PFSK-1 (cell line): ENCODE measurements at regions not wholly inside any gene's neighbourhood (a gene's known extent, or its start where the extent isn't known, plus 50 kb on each side); places are given as distances from the start of the nearest gene placed in this dataset.

Source experiments
- FOXP2 ChIP-seq: optimal IDR thresholded peaks from 2 replicates; pipeline ENCODE3; 2011; ENCODE audit warnings: borderline replicate concordance, control low read depth, inconsistent platforms; ENCODE audit not compliant: insufficient read depth; ENCODE audit errors: extremely low read length, extremely low read depth
- POLR2AphosphoS5 ChIP-seq: IDR thresholded peaks from 2 replicates; pipeline ENCODE4 v1.6.1; 2012; ENCODE audit warnings: low read depth, mild to moderate bottlenecking, control low read depth, low read length, moderate library complexity
- SIN3A ChIP-seq: IDR thresholded peaks from 2 replicates; pipeline ENCODE4 v1.6.1; 2012; ENCODE audit warnings: mild to moderate bottlenecking, low read length, moderate library complexity, borderline replicate concordance; ENCODE audit not compliant: insufficient read depth
- TAF1 ChIP-seq: IDR thresholded peaks from 2 replicates; pipeline ENCODE4 v1.6.1; 2012; ENCODE audit warnings: low read length, control low read depth, borderline replicate concordance; ENCODE audit not compliant: insufficient read depth
- TF ChIP-seq, protein P1 (sequence below), 2 experiments: IDR thresholded peaks; 2 replicates each; pipeline versions ENCODE4 v1.6.1 to v1.8.0; 2011 to 2012; ENCODE audit warnings: low read depth in 2 of 2, low read length in 2 of 2, control low read depth in 1 of 2, inconsistent platforms in 1 of 2, mild to moderate bottlenecking in 1 of 2, moderate library complexity in 1 of 2; ENCODE audit not compliant: insufficient read depth in 1 of 2

DNA sequence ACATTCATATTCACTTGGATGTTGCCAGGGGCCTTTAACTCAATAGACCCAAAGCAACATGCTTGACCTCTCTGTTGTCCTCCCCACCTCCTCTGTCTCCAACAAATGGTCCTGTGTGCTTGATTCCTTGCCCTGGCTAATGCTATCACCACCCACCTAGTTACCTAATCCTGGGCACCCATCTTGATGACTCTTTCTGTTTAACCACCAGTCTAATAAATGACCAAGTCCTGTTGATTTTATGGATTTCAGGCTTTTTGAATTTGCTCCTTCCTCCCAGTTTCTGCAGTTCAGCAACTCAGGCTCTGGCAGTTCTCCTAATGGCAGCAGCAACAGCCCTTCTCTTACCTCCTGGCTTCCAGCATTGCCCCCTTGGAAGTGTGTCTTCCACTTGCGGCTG lies 246.3 kb upstream of the KLF4 start:
- TF ChIP-seq POLR2AphosphoS5 (no peak), FOXP2 (no peak)
- TF ChIP-seq, protein P1, sequence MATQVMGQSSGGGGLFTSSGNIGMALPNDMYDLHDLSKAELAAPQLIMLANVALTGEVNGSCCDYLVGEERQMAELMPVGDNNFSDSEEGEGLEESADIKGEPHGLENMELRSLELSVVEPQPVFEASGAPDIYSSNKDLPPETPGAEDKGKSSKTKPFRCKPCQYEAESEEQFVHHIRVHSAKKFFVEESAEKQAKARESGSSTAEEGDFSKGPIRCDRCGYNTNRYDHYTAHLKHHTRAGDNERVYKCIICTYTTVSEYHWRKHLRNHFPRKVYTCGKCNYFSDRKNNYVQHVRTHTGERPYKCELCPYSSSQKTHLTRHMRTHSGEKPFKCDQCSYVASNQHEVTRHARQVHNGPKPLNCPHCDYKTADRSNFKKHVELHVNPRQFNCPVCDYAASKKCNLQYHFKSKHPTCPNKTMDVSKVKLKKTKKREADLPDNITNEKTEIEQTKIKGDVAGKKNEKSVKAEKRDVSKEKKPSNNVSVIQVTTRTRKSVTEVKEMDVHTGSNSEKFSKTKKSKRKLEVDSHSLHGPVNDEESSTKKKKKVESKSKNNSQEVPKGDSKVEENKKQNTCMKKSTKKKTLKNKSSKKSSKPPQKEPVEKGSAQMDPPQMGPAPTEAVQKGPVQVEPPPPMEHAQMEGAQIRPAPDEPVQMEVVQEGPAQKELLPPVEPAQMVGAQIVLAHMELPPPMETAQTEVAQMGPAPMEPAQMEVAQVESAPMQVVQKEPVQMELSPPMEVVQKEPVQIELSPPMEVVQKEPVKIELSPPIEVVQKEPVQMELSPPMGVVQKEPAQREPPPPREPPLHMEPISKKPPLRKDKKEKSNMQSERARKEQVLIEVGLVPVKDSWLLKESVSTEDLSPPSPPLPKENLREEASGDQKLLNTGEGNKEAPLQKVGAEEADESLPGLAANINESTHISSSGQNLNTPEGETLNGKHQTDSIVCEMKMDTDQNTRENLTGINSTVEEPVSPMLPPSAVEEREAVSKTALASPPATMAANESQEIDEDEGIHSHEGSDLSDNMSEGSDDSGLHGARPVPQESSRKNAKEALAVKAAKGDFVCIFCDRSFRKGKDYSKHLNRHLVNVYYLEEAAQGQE (IDR thresholded peaks at IDR 0.05; ENCODE audit: insufficient read depth in 1 of 2, low read depth in 2 of 2, low read length in 2 of 2), result no peak

DNA sequence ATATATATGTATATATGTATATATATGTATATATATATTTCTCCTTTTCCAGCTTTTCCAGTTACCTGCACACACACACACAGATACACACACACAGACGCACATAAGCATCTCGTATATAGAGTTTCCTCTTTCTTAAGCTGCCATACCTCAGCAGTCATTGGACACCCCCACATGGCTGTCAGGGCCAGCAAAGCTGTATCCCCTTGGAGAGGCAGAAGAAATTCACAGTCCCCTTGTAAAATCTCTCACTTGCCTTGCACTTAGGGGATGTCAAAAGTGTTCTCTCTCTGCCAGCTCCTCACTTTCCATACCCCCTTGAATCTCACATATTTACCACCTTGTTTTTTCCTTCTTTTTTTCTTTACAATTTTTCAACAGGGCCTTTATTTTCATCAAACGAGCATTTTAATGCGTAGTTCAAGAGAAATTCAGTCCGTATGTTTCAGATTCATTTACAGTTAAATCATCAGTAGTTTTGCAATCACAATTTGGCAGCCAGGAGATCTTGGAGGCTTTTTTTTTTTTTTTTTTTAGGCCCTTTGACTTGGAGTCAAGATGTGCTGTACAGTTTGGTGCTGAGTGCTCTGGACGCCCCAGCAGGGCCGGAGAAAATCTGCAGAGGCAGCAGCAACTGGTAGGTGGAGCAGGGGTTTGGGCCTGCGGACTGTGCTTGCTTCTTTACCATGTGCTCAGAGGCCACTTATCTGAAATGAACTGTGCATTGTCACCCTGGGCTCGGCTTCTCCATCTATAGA lies 244.9 kb upstream of the KLF4 start:
- TF ChIP-seq POLR2AphosphoS5 (no peak), TAF1 (no peak), FOXP2 (no peak), SIN3A (no peak)
- TF ChIP-seq, protein P1 (IDR thresholded peaks at IDR 0.05; ENCODE audit: insufficient read depth in 1 of 2, low read depth in 2 of 2, low read length in 2 of 2), result no peak

DNA sequence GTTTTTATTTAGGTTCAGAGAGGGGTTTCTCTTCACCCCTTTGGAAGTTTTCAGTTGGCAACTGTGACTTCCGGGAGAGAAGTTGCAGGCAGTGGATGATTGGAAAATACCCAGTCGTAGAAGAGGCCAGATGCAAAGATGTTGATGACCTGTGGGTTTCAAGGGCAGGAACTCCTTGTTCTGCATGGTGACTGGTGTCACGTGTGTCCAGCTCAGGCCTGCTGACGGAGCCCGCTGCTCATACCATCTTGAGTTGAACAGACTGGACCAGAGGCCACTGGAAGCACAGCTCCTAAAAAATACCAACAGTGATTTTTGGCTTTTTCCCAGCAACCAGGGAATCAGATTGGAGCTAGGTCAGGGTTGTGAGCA lies 243.9 kb upstream of the KLF4 start:
- TF ChIP-seq, protein P1 (IDR thresholded peaks at IDR 0.05; ENCODE audit: insufficient read depth in 1 of 2, low read depth in 2 of 2, low read length in 2 of 2), result no peak
- TF ChIP-seq TAF1, result no peak
- TF ChIP-seq POLR2AphosphoS5, result no peak
- no peak for TF ChIP-seq SIN3A
- TF ChIP-seq FOXP2, result no peak

DNA sequence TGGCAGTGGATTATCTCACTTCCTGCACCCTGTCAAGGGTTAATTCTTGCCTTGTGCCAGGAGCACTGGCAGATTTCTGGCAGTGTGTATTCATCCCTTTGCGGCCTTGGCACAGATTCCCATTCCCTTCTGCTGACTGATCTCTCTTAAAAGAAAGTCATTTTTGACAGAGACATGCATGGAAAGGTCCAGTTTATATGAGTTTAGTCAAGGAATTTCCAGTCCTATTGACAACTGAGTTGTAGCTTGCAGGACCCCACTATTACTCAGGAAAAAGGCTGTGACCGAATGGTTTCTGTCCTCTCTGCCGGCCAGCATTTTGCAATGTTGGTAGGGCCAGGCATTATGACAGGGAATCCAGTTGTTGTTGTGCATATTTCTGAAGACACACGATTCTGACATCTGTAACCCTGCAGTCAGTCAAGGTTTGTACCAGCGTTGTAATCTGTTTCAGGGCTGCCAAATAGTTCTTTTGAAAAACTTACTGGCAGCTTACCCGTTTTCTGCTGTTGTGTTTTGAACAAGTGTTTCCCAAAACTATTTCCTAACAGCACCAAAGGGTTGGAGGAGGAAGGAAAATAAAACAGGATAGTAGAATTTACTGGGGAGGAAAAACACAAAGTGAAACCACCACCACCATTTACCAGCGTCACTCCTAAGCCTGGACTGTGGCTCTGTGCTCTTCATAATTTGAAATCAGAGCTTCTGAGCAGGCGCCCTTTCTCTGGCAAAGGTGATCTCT lies 243.4 kb upstream of the KLF4 start:
- TF ChIP-seq, protein P1 (IDR thresholded peaks at IDR 0.05; ENCODE audit: insufficient read depth in 1 of 2, low read depth in 2 of 2, low read length in 2 of 2), result no peak
- TF ChIP-seq SIN3A, result no peak
- TF ChIP-seq TAF1, result no peak
